Omental fat pad (tissue), 3 donors: ENCODE measurements at regions not wholly inside any gene's neighbourhood (a gene's known extent, or its start where the extent isn't known, plus 50 kb on each side); places are given as distances from the start of the nearest gene placed in this dataset.
"Not testable (repeated sequence)": the region's sequence is repeated elsewhere in the genome, so short reads cannot be mapped to it uniquely, and the experiment has no call there.

Experiments used
- ATAC-seq: fragments of 150-250 bp; one replicate; pipeline ENCODE4 v1.9.1; 2016; ENCODE audit warnings: mild to moderate bottlenecking, moderate library complexity; ENCODE audit not compliant: low FRiP score
- DNase-seq: peaks from one replicate; pipeline ENCODE4 v3.0.0-alpha.2; 2019; ENCODE audit warnings: low spot score
- TF ChIP-seq, protein P1 (sequence below), 3 donors: fragments of 450-650 bp; IDR thresholded peaks; one replicate each; pipeline ENCODE4 v1.5.1; 2016 to 2017; ENCODE audit warnings: antibody characterized with exemption in 3 of 3, mild to moderate bottlenecking in 3 of 3, moderate library complexity in 2 of 3

- no peak for ATAC-seq
- no peak for DNase-seq
- TF ChIP-seq, protein P1, sequence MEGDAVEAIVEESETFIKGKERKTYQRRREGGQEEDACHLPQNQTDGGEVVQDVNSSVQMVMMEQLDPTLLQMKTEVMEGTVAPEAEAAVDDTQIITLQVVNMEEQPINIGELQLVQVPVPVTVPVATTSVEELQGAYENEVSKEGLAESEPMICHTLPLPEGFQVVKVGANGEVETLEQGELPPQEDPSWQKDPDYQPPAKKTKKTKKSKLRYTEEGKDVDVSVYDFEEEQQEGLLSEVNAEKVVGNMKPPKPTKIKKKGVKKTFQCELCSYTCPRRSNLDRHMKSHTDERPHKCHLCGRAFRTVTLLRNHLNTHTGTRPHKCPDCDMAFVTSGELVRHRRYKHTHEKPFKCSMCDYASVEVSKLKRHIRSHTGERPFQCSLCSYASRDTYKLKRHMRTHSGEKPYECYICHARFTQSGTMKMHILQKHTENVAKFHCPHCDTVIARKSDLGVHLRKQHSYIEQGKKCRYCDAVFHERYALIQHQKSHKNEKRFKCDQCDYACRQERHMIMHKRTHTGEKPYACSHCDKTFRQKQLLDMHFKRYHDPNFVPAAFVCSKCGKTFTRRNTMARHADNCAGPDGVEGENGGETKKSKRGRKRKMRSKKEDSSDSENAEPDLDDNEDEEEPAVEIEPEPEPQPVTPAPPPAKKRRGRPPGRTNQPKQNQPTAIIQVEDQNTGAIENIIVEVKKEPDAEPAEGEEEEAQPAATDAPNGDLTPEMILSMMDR (IDR thresholded peaks at IDR 0.05), result no peak
Measured at GRCh38 chr11:24249921-24250320, 246.9 kb upstream of the LUZP2 start.

DNA sequence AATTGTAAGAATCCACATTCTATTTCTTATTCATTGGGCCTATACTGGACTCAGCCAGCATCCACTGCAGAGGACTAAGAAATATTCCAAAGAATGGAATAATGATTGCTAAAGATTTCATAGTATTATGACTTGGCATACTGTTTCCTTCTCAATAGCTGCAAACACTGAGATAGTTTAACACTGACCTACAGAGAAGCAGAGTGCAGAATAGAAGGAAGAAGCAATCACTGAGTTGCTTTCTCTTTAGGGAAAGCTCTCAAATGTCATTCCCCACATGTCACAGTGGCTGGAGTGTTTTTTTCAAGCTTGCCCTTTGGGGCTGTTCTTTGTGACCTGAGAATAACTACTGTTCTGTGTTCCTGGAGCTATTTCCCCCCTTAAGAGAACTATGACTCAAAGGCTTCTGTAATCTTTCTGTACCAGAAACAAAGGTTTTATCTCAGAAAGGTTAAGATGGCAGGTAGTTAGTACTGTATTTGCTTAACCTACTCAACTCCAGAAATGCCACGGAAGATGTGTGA is 243.6 kb upstream of the LUZP2 start:
- DNase-seq (no peak), ATAC-seq (no peak)
- TF ChIP-seq, protein P1 (IDR thresholded peaks at IDR 0.05), result no peak

DNA sequence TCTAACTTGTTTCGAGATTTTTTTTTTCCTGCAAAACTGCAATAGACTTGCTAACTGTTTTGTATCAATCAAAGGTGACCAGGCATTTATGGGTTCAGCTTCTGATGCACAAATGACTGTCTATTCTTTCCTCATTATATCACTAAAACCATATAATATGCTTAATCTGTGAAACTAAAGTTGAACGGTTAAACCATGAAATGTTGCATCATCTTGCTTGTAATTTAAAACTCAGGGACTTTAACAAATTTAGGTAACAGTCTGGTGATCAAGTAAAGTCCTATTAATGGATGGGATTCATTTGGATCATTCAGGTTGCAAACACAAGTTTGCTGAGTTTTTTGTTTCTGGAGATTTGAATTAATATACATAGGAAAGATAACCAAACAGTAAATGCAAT is 232.0 kb upstream of the LUZP2 start:
- ATAC-seq (no peak), DNase-seq (no peak)
- TF ChIP-seq, protein P1 (IDR thresholded peaks at IDR 0.05), result no peak

DNA sequence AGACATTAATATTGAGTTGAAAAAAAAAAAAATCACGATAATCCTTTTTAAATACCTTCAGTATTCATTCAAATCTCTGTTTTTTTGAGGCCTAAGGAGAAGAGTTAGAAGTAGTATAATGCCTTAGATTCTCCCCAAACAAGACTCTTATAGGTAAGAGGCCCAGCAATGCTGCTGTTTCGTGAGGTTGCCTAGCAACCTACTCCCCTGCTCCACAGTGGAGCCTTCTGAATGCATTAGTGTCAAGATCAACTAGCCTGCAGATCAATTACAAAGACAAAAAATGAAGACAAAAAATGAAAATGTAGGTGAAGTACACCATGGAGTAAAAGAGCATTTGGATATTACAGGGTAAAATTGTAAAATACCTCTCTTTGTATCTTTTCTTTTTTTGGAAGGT is 229.8 kb upstream of the LUZP2 start:
- TF ChIP-seq, protein P1 (IDR thresholded peaks at IDR 0.05), result no peak
- DNase-seq, result no peak
- no peak for ATAC-seq

DNA sequence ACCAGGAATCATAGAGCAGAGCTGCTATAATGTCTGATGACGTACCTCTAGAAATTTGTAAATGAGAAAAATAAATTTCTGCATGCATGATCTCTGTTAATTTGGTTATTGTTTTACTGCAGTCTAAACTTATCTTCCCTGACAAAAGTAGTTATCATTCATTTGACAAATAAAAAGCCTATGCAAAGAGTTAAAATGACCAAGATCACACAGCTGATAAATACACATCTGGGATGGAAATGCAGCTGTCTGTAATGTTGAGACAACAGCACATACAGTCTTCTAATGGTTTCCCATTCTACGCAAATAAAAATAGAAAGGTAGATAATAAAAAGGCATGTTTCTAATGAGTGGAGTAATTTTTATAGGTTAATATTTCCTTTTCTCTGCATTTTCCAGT is 225.1 kb upstream of the LUZP2 start:
- TF ChIP-seq, protein P1 (IDR thresholded peaks at IDR 0.05), result no peak
- ATAC-seq (no peak), DNase-seq (no peak)

DNA sequence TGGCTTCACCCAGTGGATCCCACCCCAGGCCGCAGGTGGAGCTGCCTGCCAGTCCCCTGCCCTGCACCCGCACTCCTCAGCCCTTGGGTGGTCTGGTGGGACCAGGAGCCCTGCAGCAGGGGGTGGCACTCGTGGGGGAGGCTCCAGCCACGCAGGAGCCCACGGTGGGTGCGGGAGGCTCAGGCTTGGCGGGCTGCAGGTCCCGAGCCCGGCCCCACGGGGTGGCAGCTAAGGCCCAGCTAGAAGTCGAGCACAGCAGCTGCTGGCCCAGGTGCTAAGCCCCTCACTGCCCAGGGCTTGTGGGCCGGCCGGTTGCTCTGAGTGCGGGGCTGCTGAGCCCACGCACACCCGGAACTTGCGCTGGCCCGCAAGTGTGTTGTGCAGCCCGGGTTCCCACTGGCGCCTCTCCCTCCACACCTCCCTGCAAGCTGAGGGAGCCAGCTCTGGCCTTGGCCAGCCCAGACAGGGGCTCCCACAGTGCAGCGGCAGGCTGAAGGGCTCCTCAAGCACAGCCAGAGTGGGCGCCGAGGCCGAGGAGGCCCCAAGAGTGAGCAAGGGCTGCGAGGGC is 222.6 kb upstream of the LUZP2 start:
- ATAC-seq, DNase-seq: not testable (repeated sequence)

DNA sequence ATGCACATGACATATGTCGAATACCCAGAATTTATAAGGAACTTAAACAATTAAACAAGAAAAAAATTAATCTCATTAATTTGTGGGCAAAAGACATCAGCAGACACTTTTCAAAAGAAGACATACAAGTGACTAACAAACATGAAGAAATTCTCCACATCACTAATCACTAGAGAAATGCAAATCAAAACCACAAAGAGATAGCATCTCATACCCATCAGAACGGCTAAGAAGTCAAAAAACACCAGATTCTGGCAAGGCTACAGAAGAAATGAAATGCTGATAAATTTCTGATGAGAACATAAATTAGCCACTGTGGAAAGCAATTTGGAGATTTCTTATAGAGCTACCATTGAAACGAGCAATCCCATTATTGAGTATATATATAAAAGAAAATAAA is 210.6 kb upstream of the LUZP2 start:
- TF ChIP-seq, protein P1 (IDR thresholded peaks at IDR 0.05), result no peak
- no peak for DNase-seq
- ATAC-seq, result no peak
